ENCODE measurements at regions not wholly inside any gene's neighbourhood (a gene's known extent, or its start where the extent isn't known, plus 50 kb on each side); places are given as distances from the start of the nearest gene placed in this dataset.

DNA sequence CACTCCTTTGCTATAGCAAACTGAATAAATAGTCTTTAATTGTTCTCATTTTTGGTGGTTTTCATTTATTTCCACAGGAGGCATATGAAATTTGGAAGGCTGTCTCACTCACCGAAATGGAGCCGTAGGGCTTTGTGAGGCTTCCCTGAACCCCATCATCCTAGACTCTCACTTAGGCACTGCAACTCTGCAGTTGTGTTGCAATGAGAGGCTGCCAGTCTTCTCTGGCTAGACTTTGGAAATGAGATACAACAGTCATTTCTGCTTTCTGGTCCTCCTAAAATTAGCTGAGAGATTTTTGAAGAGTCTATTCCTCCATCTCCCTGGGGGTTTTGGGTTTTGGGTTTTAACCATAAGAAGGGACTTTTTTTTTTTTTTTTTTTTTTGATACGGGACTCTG, 146.5 kb downstream of the SH3BGRL start:
- no peaks in the 10 kb centered on the region for H3K4me1 ChIP-seq (ENCODE audit: insufficient read depth, low read length)
- H3K4me3 ChIP-seq (ENCODE audit: low read length in 2 of 2): no peak overlapping the region
- POLR2A ChIA-PET (ENCODE audit: partially characterized antibody): no interaction called here
- H3K27me3 Mint-ChIP-seq: no peaks in the 10 kb centered on the region
- no peaks in the 10 kb centered on the region for H3K9me3 ChIP-seq (ENCODE audit: control insufficient read depth in 1 of 2, low read length in 2 of 2)
- H3K27me3 ChIP-seq (ENCODE audit: insufficient read depth, low read length): no peaks in the 10 kb centered on the region
- DNase-seq: no peak
- H3K27ac ChIP-seq (ENCODE audit: low read depth, low read length): no peak overlapping the region
- H3K27ac Mint-ChIP-seq: no peak overlapping the region
- no peak overlapping the region for H3K4me3 Mint-ChIP-seq
- peaks cover 0 to 4% (median 0%) of the 10 kb centered on the region in 8 donors for H3K9me3 Mint-ChIP-seq
- H3K4me1 Mint-ChIP-seq: no peaks in the 10 kb centered on the region
- intact Hi-C loops (cut with micrococcal nuclease): no loop called here
- H3K36me3 ChIP-seq (ENCODE audit: insufficient read depth, low read length): no peaks in the 10 kb centered on the region
- peaks cover 6 to 10% of the 10 kb centered on the region in 2 donors for H3K36me3 Mint-ChIP-seq
- CTCF ChIA-PET (ENCODE audit: partially characterized antibody): no interaction called here

DNA sequence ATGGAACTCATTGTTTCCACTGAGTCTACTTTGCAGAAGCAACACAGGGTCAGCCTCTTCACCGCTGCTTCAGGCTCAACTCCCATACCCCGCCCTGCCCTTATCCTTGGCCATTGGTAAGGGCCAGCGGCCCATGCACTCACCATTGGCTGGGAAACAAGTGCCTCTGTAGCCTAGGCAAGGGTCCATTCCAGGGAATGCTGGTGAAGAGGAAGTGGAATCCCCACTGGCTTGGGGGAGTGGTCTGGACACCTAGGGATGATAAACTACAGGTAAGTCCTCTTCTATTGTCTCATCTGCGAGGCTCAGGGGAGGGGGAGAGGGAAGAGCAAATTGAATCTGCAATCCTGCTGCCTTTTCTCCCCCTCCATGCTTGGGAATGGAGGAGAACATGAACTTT, 153.1 kb downstream of the SH3BGRL start:
- ChIA-PET POLR2A (ENCODE audit: partially characterized antibody) (no interaction called here), CTCF (ENCODE audit: partially characterized antibody) (no interaction called here)
- Histone ChIP-seq H3K4me3 (ENCODE audit: low read length in 2 of 2) (no peak overlapping the region), H3K27me3 (ENCODE audit: insufficient read depth, low read length) (no peaks in the 10 kb centered on the region), H3K27ac (ENCODE audit: low read depth, low read length) (no peak overlapping the region), H3K9me3 (ENCODE audit: control insufficient read depth in 1 of 2, low read length in 2 of 2) (no peaks in the 10 kb centered on the region), H3K36me3 (ENCODE audit: insufficient read depth, low read length) (no peaks in the 10 kb centered on the region), H3K4me1 (ENCODE audit: insufficient read depth, low read length) (no peaks in the 10 kb centered on the region)
- H3K9me3 Mint-ChIP-seq: peaks cover 0 to 4% (median 2%) of the 10 kb centered on the region in 8 donors
- no peak overlapping the region for H3K27ac Mint-ChIP-seq
- no peak overlapping the region for H3K4me3 Mint-ChIP-seq
- H3K4me1 Mint-ChIP-seq: no peaks in the 10 kb centered on the region
- no peak for DNase-seq
- intact Hi-C loops (cut with micrococcal nuclease): no loop called here
- H3K36me3 Mint-ChIP-seq: peaks cover 0 to 6% of the 10 kb centered on the region in 2 donors
- no peaks in the 10 kb centered on the region for H3K27me3 Mint-ChIP-seq

DNA sequence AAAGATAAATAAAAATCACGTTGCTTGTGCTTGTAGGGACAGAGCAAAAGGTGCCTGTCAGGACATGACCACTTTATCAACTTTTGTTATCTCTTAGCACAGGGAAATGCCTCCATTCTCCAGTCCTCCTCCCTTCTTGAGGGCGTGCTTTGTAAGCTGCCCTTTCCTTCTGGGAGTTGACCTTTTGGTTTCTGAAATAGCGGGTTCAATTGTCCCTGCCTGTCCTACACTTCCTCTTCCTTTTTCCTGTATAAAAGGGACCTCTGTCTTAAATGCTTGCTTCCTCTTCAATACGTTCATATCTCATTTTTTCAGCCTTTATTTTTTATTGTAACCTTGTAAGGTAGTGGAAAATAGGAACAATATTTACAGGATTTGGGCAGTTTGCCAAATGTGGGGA, 153.5 kb downstream of the SH3BGRL start:
- no peak overlapping the region for H3K27ac Mint-ChIP-seq
- ChIA-PET CTCF (ENCODE audit: partially characterized antibody) (no interaction called here), POLR2A (ENCODE audit: partially characterized antibody) (no interaction called here)
- H3K4me3 ChIP-seq (ENCODE audit: low read length in 2 of 2): no peak overlapping the region
- no peaks in the 10 kb centered on the region for H3K27me3 Mint-ChIP-seq
- DNase-seq: no peak
- H3K4me1 Mint-ChIP-seq: no peaks in the 10 kb centered on the region
- H3K36me3 Mint-ChIP-seq: peaks cover 0 to 6% of the 10 kb centered on the region in 2 donors
- H3K9me3 ChIP-seq (ENCODE audit: control insufficient read depth in 1 of 2, low read length in 2 of 2): no peaks in the 10 kb centered on the region
- no peaks in the 10 kb centered on the region for H3K27me3 ChIP-seq (ENCODE audit: insufficient read depth, low read length)
- no peaks in the 10 kb centered on the region for H3K36me3 ChIP-seq (ENCODE audit: insufficient read depth, low read length)
- H3K9me3 Mint-ChIP-seq: peaks cover 0 to 4% (median 2%) of the 10 kb centered on the region in 8 donors
- no peak overlapping the region for H3K27ac ChIP-seq (ENCODE audit: low read depth, low read length)
- H3K4me3 Mint-ChIP-seq: no peak overlapping the region
- H3K4me1 ChIP-seq (ENCODE audit: insufficient read depth, low read length): no peaks in the 10 kb centered on the region
- intact Hi-C loops (cut with micrococcal nuclease): no loop called here

DNA sequence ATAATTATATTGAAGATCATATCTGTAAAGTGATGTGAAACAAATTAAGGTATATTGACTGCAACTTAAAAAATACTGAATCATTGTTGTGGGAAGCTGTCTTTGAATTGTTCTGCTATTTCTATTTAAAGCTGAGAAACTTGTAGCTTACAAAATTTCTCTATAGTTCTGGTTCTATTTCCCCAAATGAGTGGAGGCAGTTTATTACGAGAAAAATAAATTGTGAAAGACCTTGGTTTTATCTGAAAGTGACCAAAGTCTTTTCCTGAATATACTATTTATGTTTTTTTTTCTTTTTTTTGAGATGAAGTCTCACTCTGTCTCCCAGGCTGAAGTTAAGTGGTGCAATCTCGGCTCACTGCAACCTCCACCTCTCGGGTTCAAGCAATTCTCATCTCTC, 165.4 kb downstream of the SH3BGRL start:
- no peaks in the 10 kb centered on the region for H3K27me3 Mint-ChIP-seq
- Histone ChIP-seq H3K27me3 (ENCODE audit: insufficient read depth, low read length) (no peaks in the 10 kb centered on the region), H3K9me3 (ENCODE audit: control insufficient read depth in 1 of 2, low read length in 2 of 2) (no peaks in the 10 kb centered on the region), H3K36me3 (ENCODE audit: insufficient read depth, low read length) (no peaks in the 10 kb centered on the region), H3K27ac (ENCODE audit: low read depth, low read length) (no peak overlapping the region), H3K4me1 (ENCODE audit: insufficient read depth, low read length) (no peaks in the 10 kb centered on the region), H3K4me3 (ENCODE audit: low read length in 2 of 2) (no peak overlapping the region)
- H3K36me3 Mint-ChIP-seq: no peaks in the 10 kb centered on the region
- no peak for DNase-seq
- H3K4me1 Mint-ChIP-seq: no peaks in the 10 kb centered on the region
- CTCF ChIA-PET (ENCODE audit: partially characterized antibody): no interaction called here
- no peak overlapping the region for H3K4me3 Mint-ChIP-seq
- intact Hi-C loops (cut with micrococcal nuclease): no loop called here
- no peak overlapping the region for H3K27ac Mint-ChIP-seq
- POLR2A ChIA-PET (ENCODE audit: partially characterized antibody): no interaction called here
- H3K9me3 Mint-ChIP-seq: peaks cover 0 to 1% (median 0%) of the 10 kb centered on the region in 8 donors

DNA sequence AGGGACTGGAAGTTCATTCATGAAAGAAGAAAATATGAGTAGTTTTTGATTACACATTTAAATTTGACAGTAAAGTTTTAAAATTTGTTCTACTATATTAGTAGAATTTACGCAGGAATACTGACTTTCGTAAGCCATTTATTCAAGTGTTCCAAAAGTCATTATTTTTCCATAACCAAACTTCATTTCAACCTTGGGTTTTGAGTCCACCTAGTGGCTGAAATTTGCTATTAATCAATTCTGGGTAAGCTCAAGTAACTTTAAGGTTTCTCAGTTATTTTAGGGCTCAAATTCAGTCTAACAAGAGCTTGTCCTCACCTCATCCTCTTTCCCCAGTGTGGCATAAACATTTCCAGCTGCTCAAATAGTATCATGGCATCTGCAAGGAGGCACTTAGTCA, 175.4 kb downstream of the SH3BGRL start:
- H3K27ac Mint-ChIP-seq: no peak overlapping the region

DNA sequence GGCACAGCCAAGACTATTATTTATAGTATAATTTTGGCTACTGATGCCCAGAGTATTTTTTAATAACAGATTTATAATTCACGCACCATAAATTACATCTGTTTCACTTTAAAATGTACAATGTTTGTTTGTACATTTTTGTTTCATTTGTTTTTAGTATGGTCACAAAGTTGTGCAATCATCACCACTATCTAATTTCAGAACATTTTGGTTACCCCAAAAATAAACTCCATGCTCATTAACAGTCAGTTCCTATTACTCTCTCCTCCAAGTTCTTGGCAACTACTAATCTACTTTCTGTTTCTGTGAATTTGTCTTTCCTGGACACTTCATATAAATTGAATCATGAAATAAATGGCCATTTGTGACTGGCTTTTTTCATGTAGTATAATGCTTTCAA, 176.7 kb downstream of the SH3BGRL start:
- no peaks in the 10 kb centered on the region for H3K27me3 ChIP-seq (ENCODE audit: insufficient read depth, low read length)
- DNase-seq: no peak
- CTCF ChIA-PET (ENCODE audit: partially characterized antibody): interaction anchor here (0.8 to 1.9 kb wide), 5 partner anchors 9 to 507 kb away, joined by 3 to 6 read pairs (median 4); no protein-coding TSS in a partner anchor
- no peaks in the 10 kb centered on the region for H3K4me1 Mint-ChIP-seq
- H3K36me3 Mint-ChIP-seq: no peaks in the 10 kb centered on the region
- no peak overlapping the region for H3K4me3 Mint-ChIP-seq
- intact Hi-C loops (cut with micrococcal nuclease): loop anchor here (5.0 kb wide), 1 partner anchor 181 kb away; no protein-coding TSS in a partner anchor
- POLR2A ChIA-PET (ENCODE audit: partially characterized antibody): no interaction called here
- H3K4me3 ChIP-seq (ENCODE audit: low read length in 2 of 2): no peak overlapping the region
- peaks cover 0 to 5% of the 10 kb centered on the region in 2 donors for H3K27me3 Mint-ChIP-seq
- no peaks in the 10 kb centered on the region for H3K36me3 ChIP-seq (ENCODE audit: insufficient read depth, low read length)
- H3K9me3 Mint-ChIP-seq: peaks cover 0 to 1% (median 0%) of the 10 kb centered on the region in 8 donors
- H3K27ac ChIP-seq (ENCODE audit: low read depth, low read length): no peak overlapping the region
- no peaks in the 10 kb centered on the region for H3K4me1 ChIP-seq (ENCODE audit: insufficient read depth, low read length)
- H3K27ac Mint-ChIP-seq: no peak overlapping the region
- no peaks in the 10 kb centered on the region for H3K9me3 ChIP-seq (ENCODE audit: control insufficient read depth in 1 of 2, low read length in 2 of 2)

More for the DNA sequence above, 175.4 kb downstream of the SH3BGRL start:
- no peak overlapping the region for H3K27ac ChIP-seq (ENCODE audit: low read depth, low read length)
- POLR2A ChIA-PET (ENCODE audit: partially characterized antibody): no interaction called here
- Mint-ChIP-seq H3K27me3 (peaks cover 0 to 5% of the 10 kb centered on the region in 2 donors), H3K36me3 (no peaks in the 10 kb centered on the region), H3K9me3 (peaks cover 0 to 1% (median 0%) of the 10 kb centered on the region in 8 donors), H3K4me3 (no peak overlapping the region), H3K4me1 (no peaks in the 10 kb centered on the region)
- H3K4me3 ChIP-seq (ENCODE audit: low read length in 2 of 2): no peak overlapping the region
- no peaks in the 10 kb centered on the region for H3K36me3 ChIP-seq (ENCODE audit: insufficient read depth, low read length)
- no peaks in the 10 kb centered on the region for H3K27me3 ChIP-seq (ENCODE audit: insufficient read depth, low read length)
- no peaks in the 10 kb centered on the region for H3K9me3 ChIP-seq (ENCODE audit: control insufficient read depth in 1 of 2, low read length in 2 of 2)
- peak in 3 of 5 donors; percentile 1 to 8 (median 2) for DNase-seq
- CTCF ChIA-PET (ENCODE audit: partially characterized antibody): interaction anchor here (1.0 to 1.9 kb wide), 5 partner anchors 10 to 504 kb away, joined by 3 to 6 read pairs (median 4); no protein-coding TSS in a partner anchor
- no peaks in the 10 kb centered on the region for H3K4me1 ChIP-seq (ENCODE audit: insufficient read depth, low read length)
- intact Hi-C loops (cut with micrococcal nuclease): loop anchor here (1.0 to 5.0 kb wide), 2 partner anchors 180 to 203 kb away; no protein-coding TSS in a partner anchor

DNA sequence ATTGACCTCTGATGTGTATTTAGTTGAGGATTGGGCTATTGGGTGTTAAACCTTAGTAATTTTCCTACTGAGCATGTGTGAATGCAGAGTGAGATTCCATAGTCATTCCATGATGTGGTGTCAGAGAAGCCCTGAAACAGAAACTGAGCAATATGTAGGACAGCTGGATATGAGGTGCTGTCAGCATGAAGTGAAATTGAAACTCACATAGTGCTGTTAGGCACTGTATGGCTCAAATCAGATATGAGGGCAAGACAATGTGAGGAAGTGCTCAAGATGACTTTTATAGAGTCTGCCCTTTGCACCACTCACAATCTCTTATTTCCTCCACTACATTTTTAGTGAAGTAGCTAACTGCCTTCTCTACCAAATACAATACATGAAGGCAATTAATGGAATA, 188.3 kb downstream of the SH3BGRL start:
- Mint-ChIP-seq H3K27ac (no peak overlapping the region), H3K4me3 (no peak overlapping the region), H3K9me3 (peaks cover 0 to 9% (median 5%) of the 10 kb centered on the region in 8 donors), H3K36me3 (no peaks in the 10 kb centered on the region), H3K4me1 (no peaks in the 10 kb centered on the region), H3K27me3 (peaks cover 2 to 3% of the 10 kb centered on the region in 2 donors)
- intact Hi-C loops (cut with micrococcal nuclease): no loop called here
- ChIA-PET POLR2A (ENCODE audit: partially characterized antibody) (no interaction called here), CTCF (ENCODE audit: partially characterized antibody) (no interaction called here)
- H3K36me3 ChIP-seq (ENCODE audit: insufficient read depth, low read length): no peaks in the 10 kb centered on the region
- H3K27ac ChIP-seq (ENCODE audit: low read depth, low read length): no peak overlapping the region
- H3K4me3 ChIP-seq (ENCODE audit: low read length in 2 of 2): no peak overlapping the region
- H3K9me3 ChIP-seq (ENCODE audit: control insufficient read depth in 1 of 2, low read length in 2 of 2): no peaks in the 10 kb centered on the region
- no peaks in the 10 kb centered on the region for H3K27me3 ChIP-seq (ENCODE audit: insufficient read depth, low read length)
- no peaks in the 10 kb centered on the region for H3K4me1 ChIP-seq (ENCODE audit: insufficient read depth, low read length)
- DNase-seq: no peak

DNA sequence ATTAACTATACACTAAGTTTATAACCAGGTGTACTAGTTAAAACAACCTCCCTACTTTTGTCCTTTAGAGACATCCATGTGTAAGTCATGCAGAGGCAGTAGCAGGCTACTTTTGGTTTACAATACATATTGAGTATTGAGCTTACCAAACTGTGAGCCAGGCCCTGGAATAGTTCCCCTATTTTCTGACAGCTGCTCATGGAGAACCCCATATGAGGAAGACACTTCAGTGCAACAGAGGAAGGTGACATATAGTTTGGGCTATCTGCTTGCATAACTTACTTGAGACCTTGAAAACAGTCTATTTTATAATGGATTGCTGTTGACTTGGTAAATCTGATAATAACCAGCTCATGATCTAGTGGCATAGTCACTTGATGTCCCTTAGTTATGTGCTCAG, 190.5 kb downstream of the SH3BGRL start:
- ChIA-PET CTCF (ENCODE audit: partially characterized antibody) (interaction anchor here (0.9 kb wide), 1 partner anchor 12 kb away, joined by 3 read pairs; no protein-coding TSS in a partner anchor), POLR2A (ENCODE audit: partially characterized antibody) (no interaction called here)
- no peak overlapping the region for H3K27ac Mint-ChIP-seq
- no peaks in the 10 kb centered on the region for H3K4me1 Mint-ChIP-seq
- Histone ChIP-seq H3K4me1 (ENCODE audit: insufficient read depth, low read length) (no peaks in the 10 kb centered on the region), H3K36me3 (ENCODE audit: insufficient read depth, low read length) (no peaks in the 10 kb centered on the region), H3K27ac (ENCODE audit: low read depth, low read length) (no peak overlapping the region), H3K9me3 (ENCODE audit: control insufficient read depth in 1 of 2, low read length in 2 of 2) (no peaks in the 10 kb centered on the region), H3K4me3 (ENCODE audit: low read length in 2 of 2) (no peak overlapping the region), H3K27me3 (ENCODE audit: insufficient read depth, low read length) (no peaks in the 10 kb centered on the region)
- intact Hi-C loops (cut with micrococcal nuclease): no loop called here
- H3K36me3 Mint-ChIP-seq: no peaks in the 10 kb centered on the region
- H3K9me3 Mint-ChIP-seq: no peaks in the 10 kb centered on the region
- DNase-seq: no peak
- peaks cover 2 to 3% of the 10 kb centered on the region in 2 donors for H3K27me3 Mint-ChIP-seq
- H3K4me3 Mint-ChIP-seq: no peak overlapping the region

Measured in CD4-positive, alpha-beta memory T cell (primary cell).